C4-2B (cell line): ENCODE measurements at regions not wholly inside any gene's neighbourhood (a gene's known extent, or its start where the extent isn't known, plus 50 kb on each side); places are given as distances from the start of the nearest gene placed in this dataset.

ENCODE experiments used
- CTCF ChIP-seq: fragments of 450-650 bp; conservative IDR thresholded peaks from 2 replicates; pipeline ENCODE4 v1.5.1; 2017; ENCODE audit warnings: mild to moderate bottlenecking
- ZFX ChIP-seq: fragments of 450-650 bp; IDR thresholded peaks from 2 replicates; pipeline ENCODE4 v1.6.1; 2017

DNA sequence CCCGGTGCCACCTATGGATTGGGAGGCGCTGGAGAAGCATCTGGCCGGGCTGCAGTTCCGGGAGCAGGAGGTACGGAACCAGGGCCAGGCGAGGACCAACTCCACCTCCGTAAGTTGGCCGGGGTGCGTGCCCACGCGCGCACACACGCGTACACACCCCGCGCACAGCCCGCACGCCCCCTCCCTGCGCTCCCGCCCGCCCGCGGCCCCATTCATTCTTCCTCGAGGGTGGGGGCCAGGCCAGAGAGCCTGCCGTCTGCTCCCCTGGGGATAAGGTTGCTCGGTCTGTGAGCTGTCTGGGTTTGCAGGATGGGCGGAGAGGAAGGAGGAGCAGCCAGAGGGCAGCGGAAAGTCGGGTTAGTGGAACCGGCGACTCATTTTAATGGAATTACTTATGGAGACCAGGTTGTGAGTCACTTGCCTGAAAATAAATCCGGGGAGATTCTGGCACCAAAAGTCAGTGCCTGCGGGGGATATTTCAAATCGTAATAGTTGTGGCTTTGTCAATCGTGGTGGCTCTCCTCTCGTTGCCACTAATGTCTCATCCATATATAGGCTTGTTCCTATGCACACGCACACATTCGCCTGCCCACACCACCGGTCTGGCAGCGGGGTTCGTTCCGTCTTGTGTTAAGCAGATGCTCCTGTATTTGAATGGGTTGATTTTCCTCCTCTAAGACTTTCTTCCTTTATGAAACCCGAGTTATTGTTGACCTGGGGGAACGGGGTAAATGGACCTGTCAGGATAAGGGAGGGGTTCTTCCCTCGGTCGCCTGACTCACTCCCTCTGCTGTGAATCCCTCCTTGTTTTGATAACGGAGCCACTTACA lies 223.4 kb upstream of the IL12A start:
- TF ChIP-seq CTCF (no peak), ZFX (no peak)
